H9 (cell line): ENCODE measurements at regions not wholly inside any gene's neighbourhood (a gene's known extent, or its start where the extent isn't known, plus 50 kb on each side); places are given as distances from the start of the nearest gene placed in this dataset.

Source experiments
- DNase-seq: peaks from one replicate; pipeline ENCODE4 v3.0.0-alpha.2; 2017
- H2AFZ ChIP-seq: one replicate; pipeline ENCODE4 v1.6.1; 2013; ENCODE audit warnings: mild to moderate bottlenecking, low read length, control low read depth, moderate library complexity
- H2AK5ac ChIP-seq: 2 replicates; pipeline ENCODE4 v1.6.1; 2013; ENCODE audit warnings: low read length, control low read depth, mixed read lengths; ENCODE audit not compliant: insufficient read length
- H2BK120ac ChIP-seq: one replicate; pipeline ENCODE4 v1.6.1; 2013; ENCODE audit warnings: low read depth, mild to moderate bottlenecking, low read length, control low read depth, inconsistent platforms; ENCODE audit not compliant: poor library complexity, severe bottlenecking
- H2BK12ac ChIP-seq: 2 replicates; pipeline ENCODE4 v1.6.1; 2013; ENCODE audit warnings: low read length, control low read depth, mixed read lengths, low read depth; ENCODE audit not compliant: insufficient read length
- H2BK15ac ChIP-seq: 2 replicates; pipeline ENCODE4 v1.6.1; 2013; ENCODE audit warnings: low read depth, low read length, control low read depth
- H2BK20ac ChIP-seq: one replicate; pipeline ENCODE4 v1.6.1; 2013; ENCODE audit warnings: low read depth, mild to moderate bottlenecking, low read length, control low read depth, inconsistent platforms; ENCODE audit not compliant: poor library complexity, severe bottlenecking
- H2BK5ac ChIP-seq: 2 replicates; pipeline ENCODE4 v1.6.1; 2013; ENCODE audit warnings: low read length, control low read depth, mixed read lengths; ENCODE audit not compliant: insufficient read length
- H3K14ac ChIP-seq: 2 replicates; pipeline ENCODE4 v1.6.1; 2013; ENCODE audit warnings: low read length, control low read depth; ENCODE audit not compliant: insufficient read depth
- H3K18ac ChIP-seq: 2 replicates; pipeline ENCODE4 v1.6.1; 2013; ENCODE audit warnings: low read depth, mild to moderate bottlenecking, mixed read lengths, low read length, control low read depth; ENCODE audit not compliant: insufficient read length
- H3K23ac ChIP-seq: 2 replicates; pipeline ENCODE4 v1.6.1; 2013; ENCODE audit warnings: low read length, control low read depth, mixed read lengths, low read depth; ENCODE audit not compliant: insufficient read length
- H3K23me2 ChIP-seq: 2 replicates; pipeline ENCODE4 v1.6.1; 2013; ENCODE audit warnings: low read depth, mild to moderate bottlenecking, mixed read lengths, low read length, control low read depth; ENCODE audit not compliant: insufficient read length, poor library complexity, severe bottlenecking
- H3K27ac ChIP-seq: 2 replicates; pipeline ENCODE4 v1.5.1; 2013; ENCODE audit warnings: low read length, control low read depth, mixed read lengths, low read depth; ENCODE audit not compliant: insufficient read length
- H3K27me3 ChIP-seq: 2 replicates; pipeline ENCODE4 v1.6.1; 2013; ENCODE audit warnings: low read length, control low read depth, inconsistent platforms; ENCODE audit not compliant: insufficient read depth
- H3K4ac ChIP-seq: 2 replicates; pipeline ENCODE4 v1.6.1; 2013; ENCODE audit warnings: low read depth, mild to moderate bottlenecking, control low read depth, inconsistent platforms, low read length, moderate library complexity
- H3K4me1 ChIP-seq: 2 replicates; pipeline ENCODE4 v1.6.1; 2013; ENCODE audit warnings: low read length, control low read depth, inconsistent platforms; ENCODE audit not compliant: insufficient read depth
- H3K4me2 ChIP-seq: 2 replicates; pipeline ENCODE4 v1.6.1; 2013; ENCODE audit warnings: low read length, control low read depth, mixed read lengths; ENCODE audit not compliant: insufficient read length, insufficient read depth
- H3K56ac ChIP-seq: 2 replicates; pipeline ENCODE4 v1.6.1; 2013; ENCODE audit warnings: low read depth, mild to moderate bottlenecking, mixed read lengths, low read length, control low read depth; ENCODE audit not compliant: insufficient read length
- H3K79me1 ChIP-seq: 2 replicates; pipeline ENCODE4 v1.6.1; 2013; ENCODE audit warnings: low read depth, mild to moderate bottlenecking, moderate library complexity, low read length, control low read depth, inconsistent platforms; ENCODE audit not compliant: insufficient read depth, poor library complexity, severe bottlenecking
- H3K79me2 ChIP-seq: 2 replicates; pipeline ENCODE4 v1.6.1; 2013; ENCODE audit warnings: low read length, control low read depth, inconsistent platforms; ENCODE audit not compliant: insufficient read depth
- H3K9ac ChIP-seq: 2 replicates; pipeline ENCODE4 v1.6.1; 2013; ENCODE audit warnings: low read length, control low read depth, mixed read lengths; ENCODE audit not compliant: insufficient read length; ENCODE audit errors: extremely low read depth
- H3K9me3 ChIP-seq: one replicate; pipeline ENCODE4 v1.6.1; 2013; ENCODE audit warnings: low read depth, low read length, inconsistent platforms; ENCODE audit not compliant: control insufficient read depth
- H3T11ph ChIP-seq: one replicate; pipeline ENCODE4 v1.6.1; 2013; ENCODE audit warnings: mild to moderate bottlenecking, low read length, control low read depth, inconsistent platforms
- H4K20me1 ChIP-seq: one replicate; pipeline ENCODE4 v1.6.1; 2013; ENCODE audit not compliant: control insufficient read depth, insufficient read length, insufficient read depth
- H4K5ac ChIP-seq: 2 replicates; pipeline ENCODE4 v1.6.1; 2013; ENCODE audit warnings: low read depth, mild to moderate bottlenecking, mixed read lengths, low read length, control low read depth; ENCODE audit not compliant: insufficient read length
- H4K8ac ChIP-seq: replicated peaks from 2 replicates; pipeline ENCODE4 v1.6.1; 2013; ENCODE audit warnings: low read length, control low read depth, mixed read lengths, low read depth; ENCODE audit not compliant: insufficient read length
- H4K91ac ChIP-seq: 2 replicates; pipeline ENCODE4 v1.6.1; 2013; ENCODE audit warnings: low read depth, mild to moderate bottlenecking, moderate library complexity, mixed read lengths, low read length, control low read depth; ENCODE audit not compliant: insufficient read length
- H3K27ac Mint-ChIP-seq, 3 experiments: 2 replicates in 2 of 3; 3 replicates in 1 of 3; pipeline ENCODE4 v1.8.0; 2020 to 2021; ENCODE audit warnings: mixed read lengths in 3 of 3, mild to moderate bottlenecking in 1 of 3, moderate library complexity in 1 of 3
- H3K27me3 Mint-ChIP-seq: 2 replicates; pipeline ENCODE4 v1.8.0; 2021; ENCODE audit warnings: low read depth, mild to moderate bottlenecking, moderate library complexity, mixed read lengths
- H3K36me3 Mint-ChIP-seq, 3 experiments: 2 replicates in 2 of 3; 3 replicates in 1 of 3; pipeline ENCODE4 v1.8.0; 2020 to 2021; ENCODE audit warnings: low read depth in 3 of 3, mixed read lengths in 3 of 3; ENCODE audit not compliant: insufficient read depth in 1 of 3
- H3K4me1 Mint-ChIP-seq, 2 experiments: 2 replicates each; pipeline ENCODE4 v1.8.0; 2020; ENCODE audit warnings: mixed read lengths in 2 of 2
- H3K4me3 Mint-ChIP-seq, 2 experiments: 2 replicates in 1 of 2; 3 replicates in 1 of 2; pipeline ENCODE4 v1.8.0; 2020 to 2021; ENCODE audit warnings: mild to moderate bottlenecking in 2 of 2, mixed read lengths in 2 of 2, moderate library complexity in 1 of 2
- H3K9me3 Mint-ChIP-seq, 2 experiments: 2 replicates in 1 of 2; 3 replicates in 1 of 2; pipeline ENCODE4 v1.8.0; 2020; ENCODE audit warnings: mild to moderate bottlenecking in 2 of 2, mixed read lengths in 2 of 2, moderate library complexity in 1 of 2
- CTCF ChIP-seq: fragments of 200-600 bp; sonication (generic); conservative IDR thresholded peaks from 3 replicates; pipeline ENCODE4 v1.8.0; 2021; ENCODE audit warnings: antibody characterized with exemption, mild to moderate bottlenecking
- WGBS: extraction: QIAGEN DNeasy Blood & Tissue Kit; methylation state at CpG from one replicate; pipeline ENCODE4 v1.1.7; 2013; ENCODE audit warnings: missing lambda C conversion rate, low lambda C conversion rate, mixed read lengths; ENCODE audit not compliant: insufficient read length; ENCODE audit errors: extremely low coverage; 5-methylcytosine and 5-hydroxymethylcytosine counted together

DNA sequence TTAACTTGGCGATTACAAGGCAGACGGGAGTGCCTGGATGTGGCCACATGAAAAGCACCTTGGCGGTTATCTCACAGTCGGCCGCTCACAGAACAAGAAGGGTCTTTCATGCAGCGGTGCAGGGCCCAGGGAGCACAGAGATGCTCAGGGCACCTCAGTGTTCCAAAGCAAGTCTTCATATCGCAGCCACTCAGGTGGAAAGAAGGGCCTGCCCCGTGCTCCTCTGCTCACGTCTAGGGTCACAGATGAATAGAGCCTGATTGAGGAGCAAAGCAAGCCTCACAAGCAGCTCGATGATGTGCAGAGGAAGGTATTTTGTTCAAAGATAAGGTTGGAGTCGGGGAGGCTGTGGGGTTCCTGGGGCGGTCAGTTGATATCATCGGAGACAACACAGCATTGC lies 297.8 kb downstream of the WDR11 start:
- Histone ChIP-seq H3K4me1 (no peaks in the 10 kb centered on the region), H3K9me3 (no peaks in the 10 kb centered on the region), H3K4me2 (no peak overlapping the region), H3K27me3 (no peaks in the 10 kb centered on the region), H2BK20ac (no peak overlapping the region), H4K5ac (no peak overlapping the region), H3K9ac (no peak overlapping the region), H3K14ac (no peak overlapping the region), H3K23ac (no peak overlapping the region), H2BK5ac (no peak overlapping the region), H4K20me1 (no peaks in the 10 kb centered on the region), H2BK120ac (no peak overlapping the region), H3K4ac (no peak overlapping the region), H3K56ac (no peak overlapping the region), H2BK15ac (no peak overlapping the region), H4K91ac (no peak overlapping the region), H2AFZ (no peak overlapping the region), H3K23me2 (no peaks in the 10 kb centered on the region), H3K18ac (no peak overlapping the region), H3K79me1 (no peaks in the 10 kb centered on the region), H2AK5ac (no peak overlapping the region), H3K79me2 (no peaks in the 10 kb centered on the region), H3T11ph (no peak overlapping the region), H3K27ac (no peak overlapping the region), H2BK12ac (no peak overlapping the region), H4K8ac (no peak overlapping the region)
- no peak overlapping the region for H3K27ac Mint-ChIP-seq
- no peaks in the 10 kb centered on the region; the same call in 1 of the 2 replicates for H3K27me3 Mint-ChIP-seq
- no peak for DNase-seq
- H3K4me3 Mint-ChIP-seq: no peak overlapping the region
- H3K4me1 Mint-ChIP-seq: peaks cover 16 to 19% of the 10 kb centered on the region in 2 experiments
- WGBS: no CpG with 5 or more reads among the region's 13 CpGs
- no peak for TF ChIP-seq CTCF
- H3K36me3 Mint-ChIP-seq: peaks cover 14 to 19% (median 17%) of the 10 kb centered on the region in 3 experiments
- peaks cover 18 to 27% of the 10 kb centered on the region in 2 experiments for H3K9me3 Mint-ChIP-seq
